ENCODE measurements at regions not wholly inside any gene's neighbourhood (a gene's known extent, or its start where the extent isn't known, plus 50 kb on each side); places are given as distances from the start of the nearest gene placed in this dataset.

DNA sequence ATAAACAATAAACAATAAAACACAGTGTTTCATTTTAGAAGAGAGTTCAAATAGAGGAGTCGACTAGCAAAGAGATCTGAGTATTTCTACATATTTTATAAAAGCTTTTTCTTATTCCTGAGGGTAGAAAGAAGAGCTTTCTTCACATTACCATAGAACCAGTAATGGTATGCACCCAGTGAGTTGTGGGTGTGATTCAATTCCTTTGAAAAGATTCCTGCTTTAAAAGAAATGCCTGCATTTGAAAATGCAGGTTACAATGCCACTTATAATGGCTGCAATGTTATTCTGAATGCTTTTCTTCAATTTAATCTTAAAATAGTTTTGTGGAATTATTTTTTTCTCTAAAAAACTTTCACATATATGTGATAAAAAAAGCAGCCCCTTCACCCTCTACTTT is 178.1 kb downstream of the CDC14C start:
- Histone ChIP-seq H3K27me3 (ENCODE audit: control insufficient read depth, insufficient read depth, low read length) (no peaks in the 10 kb centered on the region), H3K4me3 (ENCODE audit: low read length) (peak overlapping the region; percentile 23), H3K9ac (ENCODE audit: low read length) (no peak overlapping the region), H3K4me1 (ENCODE audit: control insufficient read depth, low read depth, low read length) (peaks cover 39% of the 10 kb centered on the region), H3K9me3 (ENCODE audit: control insufficient read depth, low read depth, low read length) (peaks cover 10% of the 10 kb centered on the region), H3K27ac (ENCODE audit: low read length) (peak overlapping the region; percentile 72), H3K36me3 (ENCODE audit: control insufficient read depth, low read depth, low read length) (no peaks in the 10 kb centered on the region)

DNA sequence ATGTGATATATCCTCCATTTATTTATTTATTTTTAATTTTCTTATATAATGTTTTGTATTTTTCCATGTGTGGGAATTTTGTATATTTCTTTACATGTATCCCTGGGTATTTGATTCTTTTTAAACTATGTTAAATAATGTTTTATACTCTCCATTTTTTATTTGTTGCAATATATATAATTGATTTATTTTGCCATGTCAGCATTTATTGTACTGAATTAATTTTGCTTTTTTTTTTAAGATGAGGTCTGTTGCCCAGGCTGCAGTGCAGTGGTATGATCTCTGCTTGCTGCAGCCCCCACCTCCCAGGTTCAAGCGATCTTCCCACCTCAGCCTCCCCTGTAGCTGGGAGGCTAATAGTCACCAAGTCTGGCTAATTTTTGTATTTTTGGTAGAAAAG is 187.4 kb downstream of the CDC14C start:
- Histone ChIP-seq H3K27me3 (ENCODE audit: control insufficient read depth, insufficient read depth, low read length) (no peaks in the 10 kb centered on the region), H3K4me1 (ENCODE audit: control insufficient read depth, low read depth, low read length) (no peaks in the 10 kb centered on the region), H3K4me3 (ENCODE audit: low read length) (no peak overlapping the region), H3K9me3 (ENCODE audit: control insufficient read depth, low read depth, low read length) (peaks cover 12% of the 10 kb centered on the region), H3K27ac (ENCODE audit: low read length) (no peak overlapping the region), H3K36me3 (ENCODE audit: control insufficient read depth, low read depth, low read length) (no peaks in the 10 kb centered on the region), H3K9ac (ENCODE audit: low read length) (no peak overlapping the region)

- Histone ChIP-seq H3K27ac (ENCODE audit: low read length) (no peak overlapping the region), H3K4me3 (ENCODE audit: low read length) (no peak overlapping the region), H3K9me3 (ENCODE audit: control insufficient read depth, low read depth, low read length) (peaks cover 8% of the 10 kb centered on the region), H3K36me3 (ENCODE audit: control insufficient read depth, low read depth, low read length) (no peaks in the 10 kb centered on the region), H3K4me1 (ENCODE audit: control insufficient read depth, low read depth, low read length) (no peaks in the 10 kb centered on the region), H3K9ac (ENCODE audit: low read length) (no peak overlapping the region), H3K27me3 (ENCODE audit: control insufficient read depth, insufficient read depth, low read length) (no peaks in the 10 kb centered on the region)
Observed at GRCh38 chr7:49112222-49112621, 187.9 kb downstream of the CDC14C start.

GRCh38 chr7:49112647-49113046 is 188.3 kb downstream of the CDC14C start:
- Histone ChIP-seq H3K36me3 (ENCODE audit: control insufficient read depth, low read depth, low read length) (no peaks in the 10 kb centered on the region), H3K27me3 (ENCODE audit: control insufficient read depth, insufficient read depth, low read length) (no peaks in the 10 kb centered on the region), H3K9ac (ENCODE audit: low read length) (no peak overlapping the region), H3K4me3 (ENCODE audit: low read length) (no peak overlapping the region), H3K27ac (ENCODE audit: low read length) (no peak overlapping the region), H3K9me3 (ENCODE audit: control insufficient read depth, low read depth, low read length) (peaks cover 4% of the 10 kb centered on the region), H3K4me1 (ENCODE audit: control insufficient read depth, low read depth, low read length) (no peaks in the 10 kb centered on the region)

GRCh38 chr7:49119706-49120105 is 195.4 kb downstream of the CDC14C start:
- Histone ChIP-seq H3K27me3 (ENCODE audit: control insufficient read depth, insufficient read depth, low read length) (no peaks in the 10 kb centered on the region), H3K4me1 (ENCODE audit: control insufficient read depth, low read depth, low read length) (peaks cover 4% of the 10 kb centered on the region), H3K36me3 (ENCODE audit: control insufficient read depth, low read depth, low read length) (no peaks in the 10 kb centered on the region), H3K9ac (ENCODE audit: low read length) (no peak overlapping the region), H3K27ac (ENCODE audit: low read length) (no peak overlapping the region), H3K4me3 (ENCODE audit: low read length) (no peak overlapping the region), H3K9me3 (ENCODE audit: control insufficient read depth, low read depth, low read length) (no peaks in the 10 kb centered on the region)

GRCh38 chr7:49125246-49125645 is 200.9 kb downstream of the CDC14C start:
- Histone ChIP-seq H3K36me3 (ENCODE audit: control insufficient read depth, low read depth, low read length) (no peaks in the 10 kb centered on the region), H3K4me1 (ENCODE audit: control insufficient read depth, low read depth, low read length) (peaks cover 7% of the 10 kb centered on the region), H3K27me3 (ENCODE audit: control insufficient read depth, insufficient read depth, low read length) (no peaks in the 10 kb centered on the region), H3K9ac (ENCODE audit: low read length) (no peak overlapping the region), H3K27ac (ENCODE audit: low read length) (no peak overlapping the region), H3K9me3 (ENCODE audit: control insufficient read depth, low read depth, low read length) (no peaks in the 10 kb centered on the region), H3K4me3 (ENCODE audit: low read length) (no peak overlapping the region)

GRCh38 chr7:49127359-49127913 is 203.1 kb downstream of the CDC14C start:
- Histone ChIP-seq H3K9me3 (ENCODE audit: control insufficient read depth, low read depth, low read length) (no peaks in the 10 kb centered on the region), H3K4me3 (ENCODE audit: low read length) (no peak overlapping the region), H3K36me3 (ENCODE audit: control insufficient read depth, low read depth, low read length) (no peaks in the 10 kb centered on the region), H3K4me1 (ENCODE audit: control insufficient read depth, low read depth, low read length) (peaks cover 7% of the 10 kb centered on the region), H3K9ac (ENCODE audit: low read length) (no peak overlapping the region), H3K27ac (ENCODE audit: low read length) (no peak overlapping the region), H3K27me3 (ENCODE audit: control insufficient read depth, insufficient read depth, low read length) (no peaks in the 10 kb centered on the region)

GRCh38 chr7:49137978-49138377 is 213.6 kb downstream of the CDC14C start:
- Histone ChIP-seq H3K9ac (ENCODE audit: low read length) (no peak overlapping the region), H3K9me3 (ENCODE audit: control insufficient read depth, low read depth, low read length) (no peaks in the 10 kb centered on the region), H3K27ac (ENCODE audit: low read length) (no peak overlapping the region), H3K27me3 (ENCODE audit: control insufficient read depth, insufficient read depth, low read length) (no peaks in the 10 kb centered on the region), H3K4me3 (ENCODE audit: low read length) (no peak overlapping the region), H3K36me3 (ENCODE audit: control insufficient read depth, low read depth, low read length) (no peaks in the 10 kb centered on the region), H3K4me1 (ENCODE audit: control insufficient read depth, low read depth, low read length) (no peaks in the 10 kb centered on the region)

- Histone ChIP-seq H3K36me3 (ENCODE audit: control insufficient read depth, low read depth, low read length) (no peaks in the 10 kb centered on the region), H3K9ac (ENCODE audit: low read length) (no peak overlapping the region), H3K4me1 (ENCODE audit: control insufficient read depth, low read depth, low read length) (no peaks in the 10 kb centered on the region), H3K9me3 (ENCODE audit: control insufficient read depth, low read depth, low read length) (no peaks in the 10 kb centered on the region), H3K27ac (ENCODE audit: low read length) (no peak overlapping the region), H3K4me3 (ENCODE audit: low read length) (no peak overlapping the region), H3K27me3 (ENCODE audit: control insufficient read depth, insufficient read depth, low read length) (no peaks in the 10 kb centered on the region)
Observed at GRCh38 chr7:49150486-49150885, 226.1 kb downstream of the CDC14C start.

- H3K9me3 ChIP-seq (ENCODE audit: control insufficient read depth, low read depth, low read length): no peaks in the 10 kb centered on the region
- H3K9ac ChIP-seq (ENCODE audit: low read length): no peak overlapping the region
- H3K27me3 ChIP-seq (ENCODE audit: control insufficient read depth, insufficient read depth, low read length): no peaks in the 10 kb centered on the region
- no peak overlapping the region for H3K4me3 ChIP-seq (ENCODE audit: low read length)
- H3K4me1 ChIP-seq (ENCODE audit: control insufficient read depth, low read depth, low read length): no peaks in the 10 kb centered on the region
- no peak overlapping the region for H3K27ac ChIP-seq (ENCODE audit: low read length)
- H3K36me3 ChIP-seq (ENCODE audit: control insufficient read depth, low read depth, low read length): no peaks in the 10 kb centered on the region
Observed at GRCh38 chr7:49151146-49151545, 226.8 kb downstream of the CDC14C start.

GRCh38 chr7:49158321-49158720 is 234.0 kb downstream of the CDC14C start:
- Histone ChIP-seq H3K9ac (ENCODE audit: low read length) (no peak overlapping the region), H3K27me3 (ENCODE audit: control insufficient read depth, insufficient read depth, low read length) (no peaks in the 10 kb centered on the region), H3K36me3 (ENCODE audit: control insufficient read depth, low read depth, low read length) (no peaks in the 10 kb centered on the region)

GRCh38 chr7:49159536-49159935 is 235.2 kb downstream of the CDC14C start:
- H3K4me1 ChIP-seq (ENCODE audit: control insufficient read depth, low read depth, low read length): no peaks in the 10 kb centered on the region
- H3K4me3 ChIP-seq (ENCODE audit: low read length): no peak overlapping the region
- H3K9me3 ChIP-seq (ENCODE audit: control insufficient read depth, low read depth, low read length): no peaks in the 10 kb centered on the region
- H3K36me3 ChIP-seq (ENCODE audit: control insufficient read depth, low read depth, low read length): no peaks in the 10 kb centered on the region
- no peak overlapping the region for H3K9ac ChIP-seq (ENCODE audit: low read length)
- no peaks in the 10 kb centered on the region for H3K27me3 ChIP-seq (ENCODE audit: control insufficient read depth, insufficient read depth, low read length)
- H3K27ac ChIP-seq (ENCODE audit: low read length): no peak overlapping the region

More at GRCh38 chr7:49158321-49158720, 234.0 kb downstream of the CDC14C start:
- Histone ChIP-seq H3K9me3 (ENCODE audit: control insufficient read depth, low read depth, low read length) (no peaks in the 10 kb centered on the region), H3K27ac (ENCODE audit: low read length) (no peak overlapping the region), H3K4me1 (ENCODE audit: control insufficient read depth, low read depth, low read length) (no peaks in the 10 kb centered on the region), H3K4me3 (ENCODE audit: low read length) (no peak overlapping the region)

All from iPS-18a (cell line).